Body of pancreas (tissue), 4 donors: ENCODE measurements at regions not wholly inside any gene's neighbourhood (a gene's known extent, or its start where the extent isn't known, plus 50 kb on each side); places are given as distances from the start of the nearest gene placed in this dataset.
"Not testable (repeated sequence)": the region's sequence is repeated elsewhere in the genome, so short reads cannot be mapped to it uniquely, and the experiment has no call there.

ENCODE experiments used
- CTCF ChIP-seq, 7 experiments: fragments of 450-650 bp in 4 of 7; fragments of 200-600 bp in 3 of 7; sonication (generic) in 3 of 7; IDR thresholded peaks; one replicate each; pipeline ENCODE4 v1.5.1; 2016 to 2019; ENCODE audit warnings: antibody characterized with exemption in 7 of 7
- POLR2A ChIP-seq, 3 donors: fragments of 450-650 bp; IDR thresholded peaks; one replicate each; pipeline ENCODE4 v1.6.1; 2016; ENCODE audit warnings: antibody characterized with exemption in 3 of 3, mild to moderate bottlenecking in 2 of 3

DNA sequence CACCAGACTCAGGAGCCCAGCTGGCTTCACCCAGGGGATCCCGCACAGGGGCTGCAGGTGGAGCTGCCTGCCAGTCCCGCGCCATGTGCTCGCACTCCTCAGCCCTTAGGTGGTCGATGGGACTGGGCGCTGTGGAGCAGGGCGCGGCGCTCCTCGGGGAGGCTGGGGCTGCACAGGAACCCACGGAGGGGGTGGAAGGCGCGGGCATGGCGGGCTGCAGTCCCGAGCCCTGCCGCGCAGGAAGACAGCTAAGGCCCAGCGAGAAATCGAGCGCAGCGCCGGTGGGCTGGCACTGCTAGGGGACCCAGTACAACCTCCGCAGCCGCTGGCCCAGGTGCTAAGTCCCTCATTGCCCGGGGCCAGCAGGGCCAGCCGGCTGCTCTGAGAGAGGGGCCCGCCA is 202.9 kb downstream of the SPANXN4 start:
- not testable (repeated sequence) for TF ChIP-seq POLR2A, CTCF (IDR thresholded peaks at IDR 0.05)
